ENCODE measurements at regions not wholly inside any gene's neighbourhood (a gene's known extent, or its start where the extent isn't known, plus 50 kb on each side); places are given as distances from the start of the nearest gene placed in this dataset.

DNA sequence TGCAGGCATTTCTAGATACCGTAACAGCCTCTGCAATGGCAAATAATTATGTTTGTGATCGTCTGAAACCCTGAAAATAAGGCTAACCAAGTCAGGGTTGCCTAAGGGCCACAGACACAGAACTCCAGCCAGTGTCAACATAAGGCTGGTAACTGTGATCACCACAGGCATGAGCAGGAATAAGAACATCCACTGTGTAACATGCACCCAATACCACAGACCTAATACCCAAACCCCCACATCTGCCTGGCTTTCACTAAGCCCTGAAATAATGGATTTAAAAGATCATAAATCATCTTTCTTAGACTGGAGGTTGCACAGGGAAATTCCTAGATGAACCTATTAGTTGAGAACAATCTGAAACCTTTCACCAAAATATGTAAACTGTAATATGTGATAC, 394.5 kb downstream of the NFIB start:
- DNase-seq: no peak
- H3K4me1 Mint-ChIP-seq: no peaks in the 10 kb centered on the region
- H3K4ac ChIP-seq (ENCODE audit: low read depth, low read length): no peak overlapping the region
- H2AK5ac ChIP-seq (ENCODE audit: insufficient read length, low read length): no peak overlapping the region
- no peak overlapping the region for H2AFZ ChIP-seq (ENCODE audit: low read length)
- no peak overlapping the region for H4K5ac ChIP-seq (ENCODE audit: insufficient read length, low read depth, low read length)
- H2BK12ac ChIP-seq (ENCODE audit: insufficient read length, low read depth, low read length): no peak overlapping the region
- no peak overlapping the region for H2BK5ac ChIP-seq (ENCODE audit: insufficient read length, low read length)
- no peak overlapping the region for H3K56ac ChIP-seq (ENCODE audit: insufficient read length, low read depth, low read length)
- H3K79me2 ChIP-seq (ENCODE audit: insufficient read depth, low read length): no peaks in the 10 kb centered on the region
- TF ChIP-seq, protein P1, sequence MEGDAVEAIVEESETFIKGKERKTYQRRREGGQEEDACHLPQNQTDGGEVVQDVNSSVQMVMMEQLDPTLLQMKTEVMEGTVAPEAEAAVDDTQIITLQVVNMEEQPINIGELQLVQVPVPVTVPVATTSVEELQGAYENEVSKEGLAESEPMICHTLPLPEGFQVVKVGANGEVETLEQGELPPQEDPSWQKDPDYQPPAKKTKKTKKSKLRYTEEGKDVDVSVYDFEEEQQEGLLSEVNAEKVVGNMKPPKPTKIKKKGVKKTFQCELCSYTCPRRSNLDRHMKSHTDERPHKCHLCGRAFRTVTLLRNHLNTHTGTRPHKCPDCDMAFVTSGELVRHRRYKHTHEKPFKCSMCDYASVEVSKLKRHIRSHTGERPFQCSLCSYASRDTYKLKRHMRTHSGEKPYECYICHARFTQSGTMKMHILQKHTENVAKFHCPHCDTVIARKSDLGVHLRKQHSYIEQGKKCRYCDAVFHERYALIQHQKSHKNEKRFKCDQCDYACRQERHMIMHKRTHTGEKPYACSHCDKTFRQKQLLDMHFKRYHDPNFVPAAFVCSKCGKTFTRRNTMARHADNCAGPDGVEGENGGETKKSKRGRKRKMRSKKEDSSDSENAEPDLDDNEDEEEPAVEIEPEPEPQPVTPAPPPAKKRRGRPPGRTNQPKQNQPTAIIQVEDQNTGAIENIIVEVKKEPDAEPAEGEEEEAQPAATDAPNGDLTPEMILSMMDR (conservative IDR thresholded peaks at IDR 0.05): no peak
- no peak overlapping the region for H2BK20ac ChIP-seq (ENCODE audit: low read depth, low read length, poor library complexity, severe bottlenecking)
- no peaks in the 10 kb centered on the region for H4K20me1 ChIP-seq (ENCODE audit: control insufficient read depth, insufficient read depth, insufficient read length)
- H3K27ac Mint-ChIP-seq: no peak overlapping the region; a peak in 1 of 7 replicates
- no peak overlapping the region for H3K4me2 ChIP-seq (ENCODE audit: insufficient read depth, insufficient read length, low read length)
- peaks cover 9 to 11% of the 10 kb centered on the region in 2 experiments; a peak in 3 of 5 replicates for H3K9me3 Mint-ChIP-seq
- H2BK120ac ChIP-seq (ENCODE audit: low read depth, low read length, poor library complexity, severe bottlenecking): no peak overlapping the region
- no peak overlapping the region for H2BK15ac ChIP-seq (ENCODE audit: low read depth, low read length)
- H3K27ac ChIP-seq (ENCODE audit: insufficient read length, low read depth, low read length): no peak overlapping the region
- H3K4me1 ChIP-seq (ENCODE audit: insufficient read depth, low read length): no peaks in the 10 kb centered on the region
- no peak overlapping the region for H3T11ph ChIP-seq (ENCODE audit: low read length)
- H3K9ac ChIP-seq (ENCODE audit: extremely low read depth, insufficient read length, low read length): no peak overlapping the region
- no peaks in the 10 kb centered on the region for H3K23me2 ChIP-seq (ENCODE audit: insufficient read length, low read depth, low read length, poor library complexity, severe bottlenecking)
- no peak overlapping the region for H4K91ac ChIP-seq (ENCODE audit: insufficient read length, low read depth, low read length)
- no peaks in the 10 kb centered on the region for H3K79me1 ChIP-seq (ENCODE audit: insufficient read depth, low read depth, low read length, poor library complexity, severe bottlenecking)
- no peak overlapping the region for H3K18ac ChIP-seq (ENCODE audit: insufficient read length, low read depth, low read length)
- no peak overlapping the region for H4K8ac ChIP-seq (replicated peaks; ENCODE audit: insufficient read length, low read depth, low read length)
- H3K23ac ChIP-seq (ENCODE audit: insufficient read length, low read depth, low read length): no peak overlapping the region
- H3K27me3 Mint-ChIP-seq (ENCODE audit: low read depth): no peaks in the 10 kb centered on the region
- H3K36me3 Mint-ChIP-seq (ENCODE audit: insufficient read depth in 1 of 3, low read depth in 3 of 3): peaks cover 0 to 12% (median 12%) of the 10 kb centered on the region in 3 experiments; a peak in 5 of 7 replicates
- no peaks in the 10 kb centered on the region for H3K9me3 ChIP-seq (ENCODE audit: control insufficient read depth, low read depth, low read length)
- H3K4me3 Mint-ChIP-seq: no peak overlapping the region
- H3K27me3 ChIP-seq (ENCODE audit: insufficient read depth, low read length): no peaks in the 10 kb centered on the region
- no CpG with 5 or more reads among the region's 2 CpGs for WGBS (ENCODE audit: extremely low coverage, insufficient read length, low lambda C conversion rate)
- H3K14ac ChIP-seq (ENCODE audit: insufficient read depth, low read length): no peak overlapping the region
